ENCODE measurements at regions not wholly inside any gene's neighbourhood (a gene's known extent, or its start where the extent isn't known, plus 50 kb on each side); places are given as distances from the start of the nearest gene placed in this dataset.

- no peak for TF ChIP-seq CTCF (IDR thresholded peaks at IDR 0.05 in 4 of 5, conservative IDR thresholded peaks at IDR 0.05 in 1 of 5)
- TF ChIP-seq POLR2A (IDR thresholded peaks at IDR 0.05), result no peak
Observed at GRCh38 chr1:230568676-230569075, 73.6 kb upstream of the COG2 start.

Measured in gastrocnemius medialis (tissue), 4 donors.